ENCODE measurements at regions not wholly inside any gene's neighbourhood (a gene's known extent, or its start where the extent isn't known, plus 50 kb on each side); places are given as distances from the start of the nearest gene placed in this dataset.

- no peak for DNase-seq (ENCODE audit: low read depth)
- no peak for TF ChIP-seq CTCF (conservative IDR thresholded peaks at IDR 0.05; ENCODE audit: control insufficient read depth, insufficient read depth, low read depth, low read length)
- no peak overlapping the region for H3K4me3 ChIP-seq (ENCODE audit: control insufficient read depth, low read depth, low read length)
Observed at GRCh38 chr7:114842551-114843065, 79.3 kb upstream of the MDFIC start.

GRCh38 chr7:114843102-114843501 lies 78.8 kb upstream of the MDFIC start:
- no peak for TF ChIP-seq CTCF (conservative IDR thresholded peaks at IDR 0.05; ENCODE audit: control insufficient read depth, insufficient read depth, low read depth, low read length)
- no peak for DNase-seq (ENCODE audit: low read depth)
- no peak overlapping the region for H3K4me3 ChIP-seq (ENCODE audit: control insufficient read depth, low read depth, low read length)

- DNase-seq (ENCODE audit: low read depth) = no peak
- no peak for TF ChIP-seq CTCF (conservative IDR thresholded peaks at IDR 0.05; ENCODE audit: control insufficient read depth, insufficient read depth, low read depth, low read length)
- H3K4me3 ChIP-seq (ENCODE audit: control insufficient read depth, low read depth, low read length) = no peak overlapping the region
Observed at GRCh38 chr7:114851406-114852061, 70.4 kb upstream of the MDFIC start.

GRCh38 chr7:114852293-114852692 lies 69.6 kb upstream of the MDFIC start:
- DNase-seq (ENCODE audit: low read depth) = no peak
- no peak for TF ChIP-seq CTCF (conservative IDR thresholded peaks at IDR 0.05; ENCODE audit: control insufficient read depth, insufficient read depth, low read depth, low read length)
- no peak overlapping the region for H3K4me3 ChIP-seq (ENCODE audit: control insufficient read depth, low read depth, low read length)

- no peak for DNase-seq (ENCODE audit: low read depth)
- TF ChIP-seq CTCF (conservative IDR thresholded peaks at IDR 0.05; ENCODE audit: control insufficient read depth, insufficient read depth, low read depth, low read length) = no peak
- no peak overlapping the region for H3K4me3 ChIP-seq (ENCODE audit: control insufficient read depth, low read depth, low read length)
Observed at GRCh38 chr7:114853189-114853588, 68.7 kb upstream of the MDFIC start.

GRCh38 chr7:114854369-114854768 lies 67.5 kb upstream of the MDFIC start:
- no peak overlapping the region for H3K4me3 ChIP-seq (ENCODE audit: control insufficient read depth, low read depth, low read length)
- no peak for DNase-seq (ENCODE audit: low read depth)
- TF ChIP-seq CTCF (conservative IDR thresholded peaks at IDR 0.05; ENCODE audit: control insufficient read depth, insufficient read depth, low read depth, low read length) = no peak
